HL-60/S4 treated with retinoic acid at 250 ng/mL for 4 days and 3 days (cell line): ENCODE measurements at regions not wholly inside any gene's neighbourhood (a gene's known extent, or its start where the extent isn't known, plus 50 kb on each side); places are given as distances from the start of the nearest gene placed in this dataset.

Source experiments
- in situ Hi-C: fragments of 300-500 bp; cut with MboI; formaldehyde crosslinking; loops from 2 replicates; pipeline ENCODE4 v1.7.0; 2022; ENCODE audit warnings: low sequenced_read_pairs

DNA sequence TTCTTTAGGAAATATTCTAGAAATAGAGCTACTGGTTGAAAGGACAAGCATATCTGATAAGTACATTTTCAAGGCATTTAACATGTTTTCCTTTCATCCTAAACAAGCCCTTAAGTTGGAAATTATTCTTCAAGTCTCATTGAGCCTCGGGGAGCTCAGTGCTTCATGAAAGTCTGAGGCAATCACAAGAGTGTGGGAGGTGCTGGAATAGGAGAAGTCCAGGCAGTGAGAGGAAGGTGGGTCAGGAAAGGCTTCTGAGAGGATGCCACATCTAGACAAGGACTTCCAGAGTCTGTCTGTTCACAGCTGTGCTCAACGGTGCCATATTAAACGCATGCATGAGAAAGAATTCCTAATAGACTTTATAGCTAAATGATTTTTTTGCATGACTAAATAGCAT, 69.8 kb downstream of the CD83 start:
- in situ Hi-C loops, result no loop called here

DNA sequence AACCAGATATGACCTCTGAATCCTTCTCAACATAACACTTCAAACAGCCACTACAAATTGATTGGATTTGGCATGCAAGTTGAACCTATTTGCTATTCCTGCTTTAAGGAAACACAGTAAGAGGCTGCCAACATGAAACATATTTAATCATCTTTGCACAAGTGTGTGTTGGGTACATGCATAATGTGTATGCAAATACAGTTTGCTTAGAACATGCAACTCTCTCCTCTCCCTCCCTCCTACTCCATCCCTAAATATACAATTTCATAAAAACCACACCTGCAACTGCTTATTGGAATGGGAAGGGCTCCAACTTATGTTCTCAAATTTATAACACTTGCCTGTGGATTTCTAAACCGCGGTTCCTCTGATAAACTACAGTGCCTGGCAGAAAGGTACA, 71.5 kb downstream of the CD83 start:
- in situ Hi-C loops, result no loop called here

DNA sequence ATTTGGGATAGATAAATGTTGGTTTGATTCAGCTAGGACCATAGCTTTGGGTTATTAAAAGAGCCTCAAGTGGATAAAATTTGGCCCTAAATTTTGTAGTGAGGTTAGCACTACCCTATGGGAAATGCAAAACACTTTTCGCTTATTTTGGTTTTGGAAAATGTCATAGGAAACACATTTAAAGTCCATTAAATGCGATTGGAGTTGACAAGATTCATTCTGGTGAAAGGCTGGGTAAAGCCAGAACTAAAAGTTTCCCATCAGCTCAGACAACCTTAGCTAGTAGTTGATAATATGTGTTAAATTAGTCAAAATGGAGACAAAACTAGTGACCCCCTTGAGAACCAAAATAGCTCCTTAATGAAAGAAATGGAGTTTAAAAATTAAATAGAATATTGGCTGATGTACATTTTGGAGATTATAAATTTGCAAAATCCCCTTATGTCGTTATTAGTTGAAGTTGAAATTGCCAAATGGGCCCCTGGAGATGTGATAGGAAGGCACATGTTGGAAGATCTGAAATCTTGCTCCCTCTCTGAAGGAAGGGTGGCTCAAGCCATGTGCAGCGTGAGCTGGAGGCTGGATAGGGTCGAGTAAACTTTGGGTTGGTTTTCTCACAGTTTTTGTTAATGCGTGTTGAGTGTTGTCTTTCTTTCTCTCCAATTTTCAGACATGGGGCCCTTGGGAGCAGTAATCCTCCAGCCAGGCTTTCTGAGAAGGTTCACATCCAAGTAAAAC, 72.8 kb downstream of the CD83 start:
- in situ Hi-C loops, result no loop called here

- in situ Hi-C loops, result no loop called here
Measured at GRCh38 chr6:14190929-14191224, 73.3 kb downstream of the CD83 start.

GRCh38 chr6:14191761-14192160, 74.2 kb downstream of the CD83 start:
- in situ Hi-C loops, result no loop called here

GRCh38 chr6:14192216-14192788, 74.7 kb downstream of the CD83 start:
- in situ Hi-C loops, result no loop called here

DNA sequence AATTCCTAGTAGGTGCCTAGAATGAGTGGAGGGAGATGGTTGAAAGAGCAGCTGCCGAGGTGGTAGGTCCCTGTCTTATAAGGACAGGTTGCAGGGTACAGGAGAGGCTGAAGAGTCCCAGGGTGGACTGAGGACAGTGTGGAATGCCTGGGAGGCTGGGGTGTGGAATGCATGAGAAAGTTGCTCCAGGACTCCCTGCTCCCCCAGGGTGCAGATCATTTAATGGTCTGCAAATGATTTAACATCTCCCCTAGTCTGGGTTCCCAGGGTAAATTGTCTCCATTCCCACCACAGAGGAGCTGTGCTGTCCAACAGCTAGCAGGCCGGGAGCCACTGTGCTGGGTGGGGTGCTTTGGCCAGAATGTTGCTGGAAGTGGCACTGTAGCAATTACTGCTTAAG, 76.0 kb downstream of the CD83 start:
- in situ Hi-C loops, result no loop called here

- in situ Hi-C loops, result no loop called here
Measured at GRCh38 chr6:14194483-14194882, 76.9 kb downstream of the CD83 start.

DNA sequence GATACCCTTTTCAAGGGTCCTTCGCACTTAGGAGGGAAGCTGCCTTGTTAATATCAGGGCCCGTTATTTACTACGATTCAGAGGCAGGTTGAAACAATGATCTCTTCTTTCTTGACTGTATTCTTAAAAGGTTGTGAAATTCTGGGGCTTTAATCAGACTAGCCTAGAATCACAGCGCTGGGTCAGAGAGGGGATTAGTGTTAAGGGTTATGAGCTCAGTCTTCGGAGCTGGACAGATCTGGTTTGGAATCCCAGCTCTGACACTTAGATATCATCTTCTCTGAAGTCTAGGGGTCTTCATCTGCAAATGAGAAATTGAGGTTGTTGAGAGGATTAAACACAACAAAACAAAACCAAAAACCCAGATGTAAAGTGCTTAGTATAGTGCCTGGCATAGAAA, 77.4 kb downstream of the CD83 start:
- in situ Hi-C loops, result no loop called here

- in situ Hi-C loops, result no loop called here
Measured at GRCh38 chr6:14196026-14196425, 78.5 kb downstream of the CD83 start.

GRCh38 chr6:14197118-14197517, 79.5 kb downstream of the CD83 start:
- in situ Hi-C loops, result no loop called here

GRCh38 chr6:14200047-14200446, 82.5 kb downstream of the CD83 start:
- in situ Hi-C loops, result loop anchor here (25.0 kb wide), 2 partner anchors 512 to 712 kb away; no protein-coding TSS in a partner anchor

DNA sequence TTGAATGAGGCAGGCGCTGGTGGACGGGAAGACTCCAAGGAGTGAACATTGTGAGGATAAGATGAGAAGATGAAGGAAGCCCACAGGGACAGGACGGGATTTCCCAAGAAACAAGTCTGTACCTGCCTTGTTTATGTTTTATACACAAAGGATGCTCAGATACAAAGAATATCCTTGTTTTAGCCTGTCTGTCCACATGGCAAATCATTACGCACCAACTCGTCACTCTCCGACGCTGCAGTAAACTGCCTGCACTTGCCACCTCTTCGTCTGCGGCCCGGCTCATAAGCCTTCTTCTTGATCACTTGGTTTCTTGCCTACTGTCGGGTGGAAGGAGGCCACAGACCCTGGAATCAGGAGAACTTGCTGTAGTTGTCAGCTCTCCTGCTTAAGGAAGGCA, 85.4 kb downstream of the CD83 start:
- in situ Hi-C loops, result loop anchor here (25.0 kb wide), 2 partner anchors 509 to 709 kb away; no protein-coding TSS in a partner anchor

DNA sequence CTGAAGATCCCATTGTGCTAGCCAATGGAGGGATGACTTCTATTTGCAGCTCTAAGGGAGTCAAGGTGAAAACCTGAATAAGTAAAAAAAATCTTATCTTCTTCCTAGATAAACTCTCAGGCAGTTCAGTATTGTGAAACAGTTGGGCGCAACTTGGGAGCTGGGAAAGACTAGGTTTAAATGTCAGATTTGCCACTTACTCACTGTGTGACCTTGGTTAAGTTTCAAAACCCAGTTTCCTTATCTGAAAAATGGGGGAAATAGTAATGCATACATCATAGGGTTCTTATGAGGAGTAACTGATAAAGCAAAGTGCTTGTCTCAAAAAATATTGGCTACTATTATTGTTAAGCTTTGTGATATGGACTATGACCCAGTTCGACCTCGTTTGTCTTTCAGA, 88.8 kb downstream of the CD83 start:
- in situ Hi-C loops, result loop anchor here (25.0 kb wide), 2 partner anchors 506 to 706 kb away; no protein-coding TSS in a partner anchor

GRCh38 chr6:14207448-14207847, 89.9 kb downstream of the CD83 start:
- in situ Hi-C loops, result loop anchor here (25.0 kb wide), 2 partner anchors 505 to 705 kb away; no protein-coding TSS in a partner anchor

DNA sequence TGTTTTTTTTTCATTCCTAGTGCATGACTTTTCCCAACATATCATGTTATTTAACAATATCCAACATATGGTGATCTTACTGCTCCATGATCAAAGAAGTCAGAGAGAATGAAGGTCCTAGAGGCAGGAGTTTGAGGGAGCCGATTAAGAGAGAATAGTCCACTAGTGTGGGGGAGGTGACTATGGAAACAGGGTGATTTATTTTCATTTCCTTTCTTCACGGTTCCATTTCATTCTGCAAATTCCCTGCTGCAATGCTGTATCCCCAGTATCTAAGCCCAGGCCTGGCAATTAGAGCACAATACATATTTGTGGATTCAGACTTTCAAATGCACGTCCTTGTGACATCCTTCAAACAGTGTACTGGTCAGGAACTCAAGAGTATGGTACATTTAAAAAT, 91.4 kb downstream of the CD83 start:
- in situ Hi-C loops, result loop anchor here (25.0 kb wide), 2 partner anchors 503 to 703 kb away; no protein-coding TSS in a partner anchor

- in situ Hi-C loops, result loop anchor here (25.0 kb wide), 2 partner anchors 502 to 702 kb away; no protein-coding TSS in a partner anchor
Measured at GRCh38 chr6:14210077-14210476, 92.5 kb downstream of the CD83 start.

DNA sequence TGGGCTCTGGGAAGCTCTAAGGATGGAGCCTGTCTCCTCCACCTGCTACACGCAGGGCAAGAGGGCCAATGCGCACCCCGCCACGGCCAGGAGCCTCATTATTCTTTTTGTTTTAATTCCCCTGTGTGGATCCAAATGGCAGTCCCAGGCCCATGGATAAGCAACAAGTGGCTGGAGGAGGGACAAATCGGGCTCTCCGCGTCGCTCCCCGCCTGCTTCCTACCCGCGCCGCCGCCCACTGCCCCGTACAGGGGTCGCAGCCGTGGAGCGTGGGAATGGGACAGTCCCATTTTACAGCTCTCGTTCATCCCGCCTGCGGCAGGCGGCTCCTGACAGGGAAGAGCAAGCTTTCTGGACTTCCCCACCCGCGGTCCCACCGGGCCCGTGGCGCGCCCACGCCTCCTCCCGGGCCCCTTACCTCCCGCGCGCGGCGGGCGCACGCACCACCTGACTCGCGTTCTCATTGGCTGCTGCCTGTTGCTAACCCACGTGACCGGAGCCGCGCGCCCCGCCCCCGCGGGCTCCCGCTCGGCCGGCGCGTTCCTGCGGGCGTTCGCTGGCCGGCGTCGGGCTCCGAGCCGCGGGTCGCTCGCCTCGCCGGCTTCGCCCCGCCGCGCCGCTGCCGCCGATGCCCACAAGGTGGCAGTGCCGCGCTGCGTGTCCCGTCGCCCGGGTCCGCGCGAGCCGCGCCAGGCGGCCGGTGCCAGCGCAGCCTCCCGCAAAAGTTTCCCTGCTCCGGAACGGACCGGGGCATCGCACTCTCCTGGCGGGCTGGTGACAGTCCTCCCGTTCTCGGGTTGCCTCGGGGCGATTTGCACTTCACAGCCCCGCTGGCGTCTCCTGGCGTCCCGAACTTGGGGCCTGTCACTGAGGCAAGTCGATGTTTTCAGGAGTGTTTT, 93.3 kb downstream of the CD83 start:
- in situ Hi-C loops, result loop anchor here (25.0 kb wide), 2 partner anchors 501 to 701 kb away; no protein-coding TSS in a partner anchor

GRCh38 chr6:14211562-14211942, 94.0 kb downstream of the CD83 start:
- in situ Hi-C loops, result loop anchor here (25.0 kb wide), 2 partner anchors 501 to 701 kb away; no protein-coding TSS in a partner anchor

DNA sequence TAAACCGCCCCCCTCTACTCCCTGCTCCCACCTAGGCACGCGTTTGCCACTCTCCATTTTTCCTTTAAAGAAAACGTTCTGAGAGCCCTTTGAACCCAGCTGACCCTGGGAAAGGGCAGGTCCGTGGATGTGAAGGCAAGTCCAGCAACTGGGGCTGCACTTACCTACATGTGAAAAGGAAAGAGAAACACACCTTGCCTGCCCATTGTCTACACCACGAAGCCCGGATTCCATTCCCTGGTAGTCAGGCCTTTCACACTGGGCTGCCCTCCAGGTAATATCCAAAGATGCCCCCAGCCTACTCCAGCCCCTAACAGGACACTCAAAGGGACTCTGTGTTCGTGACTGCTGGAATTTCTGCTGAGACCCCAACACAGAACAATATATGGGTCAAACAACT, 94.4 kb downstream of the CD83 start:
- in situ Hi-C loops, result loop anchor here (25.0 kb wide), 2 partner anchors 500 to 700 kb away; no protein-coding TSS in a partner anchor

DNA sequence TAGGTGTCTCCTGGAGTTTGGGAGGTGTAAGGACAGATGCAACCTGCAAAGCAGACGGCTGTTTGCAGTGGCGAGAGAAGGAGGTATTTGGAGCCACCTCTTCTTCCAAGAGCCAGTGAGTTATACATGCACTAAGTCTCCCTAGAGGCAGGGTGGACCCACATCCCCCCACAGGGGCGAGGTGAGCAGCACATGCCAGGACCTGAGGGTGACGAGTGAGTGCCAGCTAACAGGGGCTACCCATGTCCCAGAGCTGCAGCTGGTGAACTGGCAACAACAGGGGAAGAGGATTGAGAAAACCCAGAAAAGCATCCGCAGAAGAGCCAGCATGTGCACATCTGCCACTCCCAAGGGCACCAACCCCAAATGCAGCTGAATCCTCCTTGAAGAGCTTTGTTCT, 95.1 kb downstream of the CD83 start:
- in situ Hi-C loops, result loop anchor here (25.0 kb wide), 2 partner anchors 500 to 700 kb away; no protein-coding TSS in a partner anchor
